ENCODE measurements at regions not wholly inside any gene's neighbourhood (a gene's known extent, or its start where the extent isn't known, plus 50 kb on each side); places are given as distances from the start of the nearest gene placed in this dataset.

GRCh38 chr11:130560000-130560780 is 111.7 kb downstream of the ADAMTS15 start:
- TF ChIP-seq CTCF (IDR thresholded peaks at IDR 0.05) (no peak), POLR2A (IDR thresholded peaks at IDR 0.05) (no peak)
